Activated naive CD8-positive, alpha-beta T cell treated with anti-CD3 and anti-CD28 coated beads, Interleukin-2, amount 50 U/mL, for 24 hours (primary cell): ENCODE measurements at regions not wholly inside any gene's neighbourhood (a gene's known extent, or its start where the extent isn't known, plus 50 kb on each side); places are given as distances from the start of the nearest gene placed in this dataset.

Experiments
- ATAC-seq: fragments of 150-1000 bp; cut with Tn5 transposase; one replicate; pipeline ENCODE4 v1.10.0; 2021
- DNase-seq: peaks from one replicate; pipeline ENCODE4 v3.0.0; 2021
- H3K27ac Mint-ChIP-seq: one replicate; pipeline ENCODE4 v1.8.0; 2021; ENCODE audit warnings: mild to moderate bottlenecking, mixed read lengths
- H3K27me3 Mint-ChIP-seq: one replicate; pipeline ENCODE4 v1.8.0; 2021; ENCODE audit warnings: mixed read lengths
- H3K36me3 Mint-ChIP-seq: one replicate; pipeline ENCODE4 v1.8.0; 2021; ENCODE audit warnings: low read depth, mixed read lengths
- H3K4me1 Mint-ChIP-seq: one replicate; pipeline ENCODE4 v1.8.0; 2021; ENCODE audit warnings: mixed read lengths
- H3K4me3 Mint-ChIP-seq: one replicate; pipeline ENCODE4 v1.8.0; 2021; ENCODE audit warnings: mild to moderate bottlenecking, moderate library complexity, mixed read lengths
- H3K9me3 Mint-ChIP-seq: one replicate; pipeline ENCODE4 v1.8.0; 2021; ENCODE audit warnings: mixed read lengths

- Mint-ChIP-seq H3K36me3 (peaks cover 17% of the 10 kb centered on the region), H3K27ac (no peak overlapping the region), H3K9me3 (peaks cover 14% of the 10 kb centered on the region), H3K27me3 (no peaks in the 10 kb centered on the region), H3K4me1 (peaks cover 2% of the 10 kb centered on the region), H3K4me3 (no peak overlapping the region)
- no peak for DNase-seq
- no peak for ATAC-seq
These were observed 227.2 kb downstream of the BRD1 start for GRCh38 chr22:49600468-49600867.

- no peak for ATAC-seq
- Mint-ChIP-seq H3K4me3 (no peak overlapping the region), H3K27me3 (no peaks in the 10 kb centered on the region)
These were observed 227.8 kb downstream of the BRD1 start for GRCh38 chr22:49599691-49600455.

GRCh38 chr22:49599039-49599438, 228.6 kb downstream of the BRD1 start:
- no peak for ATAC-seq
- Mint-ChIP-seq H3K27me3 (no peaks in the 10 kb centered on the region), H3K4me1 (peaks cover 2% of the 10 kb centered on the region), H3K27ac (no peak overlapping the region), H3K9me3 (no peaks in the 10 kb centered on the region), H3K4me3 (no peak overlapping the region), H3K36me3 (peaks cover 9% of the 10 kb centered on the region)
- DNase-seq, result no peak

More at GRCh38 chr22:49599691-49600455, 227.8 kb downstream of the BRD1 start:
- Mint-ChIP-seq H3K27ac (no peak overlapping the region), H3K9me3 (peaks cover 8% of the 10 kb centered on the region), H3K4me1 (peaks cover 2% of the 10 kb centered on the region), H3K36me3 (peaks cover 16% of the 10 kb centered on the region)
- no peak for DNase-seq

- Mint-ChIP-seq H3K27ac (no peak overlapping the region), H3K27me3 (no peaks in the 10 kb centered on the region), H3K36me3 (peaks cover 2% of the 10 kb centered on the region), H3K4me3 (no peak overlapping the region), H3K9me3 (no peaks in the 10 kb centered on the region), H3K4me1 (peaks cover 2% of the 10 kb centered on the region)
- ATAC-seq (no peak), DNase-seq (no peak)
These were observed 229.3 kb downstream of the BRD1 start for GRCh38 chr22:49598338-49598737.

GRCh38 chr22:49597428-49598039, 230.1 kb downstream of the BRD1 start:
- no peaks in the 10 kb centered on the region for H3K27me3 Mint-ChIP-seq

GRCh38 chr22:49595465-49596078, 232.1 kb downstream of the BRD1 start:
- H3K27ac Mint-ChIP-seq, result no peak overlapping the region
- H3K9me3 Mint-ChIP-seq, result no peaks in the 10 kb centered on the region
- H3K36me3 Mint-ChIP-seq, result peaks cover 1% of the 10 kb centered on the region
- no peaks in the 10 kb centered on the region for H3K27me3 Mint-ChIP-seq
- no peak overlapping the region for H3K4me3 Mint-ChIP-seq
- H3K4me1 Mint-ChIP-seq, result no peaks in the 10 kb centered on the region
- ATAC-seq (no peak), DNase-seq (no peak)

More at GRCh38 chr22:49597428-49598039, 230.1 kb downstream of the BRD1 start:
- ATAC-seq (no peak), DNase-seq (no peak)
- peaks cover 2% of the 10 kb centered on the region for H3K4me1 Mint-ChIP-seq
- H3K36me3 Mint-ChIP-seq, result peaks cover 1% of the 10 kb centered on the region
- no peak overlapping the region for H3K27ac Mint-ChIP-seq
- no peaks in the 10 kb centered on the region for H3K9me3 Mint-ChIP-seq
- no peak overlapping the region for H3K4me3 Mint-ChIP-seq

- ATAC-seq, result no peak
- Mint-ChIP-seq H3K36me3 (peaks cover 1% of the 10 kb centered on the region), H3K27ac (no peak overlapping the region), H3K4me3 (no peak overlapping the region), H3K27me3 (no peaks in the 10 kb centered on the region), H3K9me3 (no peaks in the 10 kb centered on the region), H3K4me1 (no peaks in the 10 kb centered on the region)
- DNase-seq, result no peak
These were observed 233.6 kb downstream of the BRD1 start for GRCh38 chr22:49594078-49594477.

GRCh38 chr22:49593509-49593908, 234.2 kb downstream of the BRD1 start:
- Mint-ChIP-seq H3K27me3 (no peaks in the 10 kb centered on the region), H3K27ac (no peak overlapping the region), H3K36me3 (peaks cover 1% of the 10 kb centered on the region), H3K4me1 (peaks cover 2% of the 10 kb centered on the region), H3K9me3 (no peaks in the 10 kb centered on the region), H3K4me3 (no peak overlapping the region)
- DNase-seq, result no peak
- ATAC-seq, result no peak

- Mint-ChIP-seq H3K27me3 (no peaks in the 10 kb centered on the region), H3K9me3 (no peaks in the 10 kb centered on the region), H3K4me3 (no peak overlapping the region), H3K4me1 (peaks cover 2% of the 10 kb centered on the region), H3K36me3 (peaks cover 1% of the 10 kb centered on the region), H3K27ac (no peak overlapping the region)
- ATAC-seq, result no peak
- no peak for DNase-seq
These were observed 234.7 kb downstream of the BRD1 start for GRCh38 chr22:49592780-49593501.

GRCh38 chr22:49590851-49591445, 236.7 kb downstream of the BRD1 start:
- H3K9me3 Mint-ChIP-seq, result no peaks in the 10 kb centered on the region
- H3K4me1 Mint-ChIP-seq, result peaks cover 2% of the 10 kb centered on the region
- no peak overlapping the region for H3K4me3 Mint-ChIP-seq
- ATAC-seq (no peak), DNase-seq (no peak)
- no peaks in the 10 kb centered on the region for H3K27me3 Mint-ChIP-seq
- peaks cover 1% of the 10 kb centered on the region for H3K36me3 Mint-ChIP-seq
- no peak overlapping the region for H3K27ac Mint-ChIP-seq

GRCh38 chr22:49590381-49590780, 237.3 kb downstream of the BRD1 start:
- Mint-ChIP-seq H3K27me3 (no peaks in the 10 kb centered on the region), H3K36me3 (peaks cover 1% of the 10 kb centered on the region), H3K4me1 (peaks cover 2% of the 10 kb centered on the region), H3K4me3 (no peak overlapping the region), H3K9me3 (no peaks in the 10 kb centered on the region), H3K27ac (no peak overlapping the region)
- ATAC-seq (no peak), DNase-seq (no peak)

- Mint-ChIP-seq H3K36me3 (peaks cover 1% of the 10 kb centered on the region), H3K9me3 (no peaks in the 10 kb centered on the region), H3K4me3 (no peak overlapping the region), H3K27ac (no peak overlapping the region), H3K27me3 (no peaks in the 10 kb centered on the region), H3K4me1 (peaks cover 2% of the 10 kb centered on the region)
- ATAC-seq (no peak), DNase-seq (no peak)
These were observed 237.9 kb downstream of the BRD1 start for GRCh38 chr22:49589811-49590210.

- H3K27ac Mint-ChIP-seq, result no peak overlapping the region
- H3K4me1 Mint-ChIP-seq, result peaks cover 2% of the 10 kb centered on the region
- H3K36me3 Mint-ChIP-seq, result no peaks in the 10 kb centered on the region
- no peaks in the 10 kb centered on the region for H3K9me3 Mint-ChIP-seq
- H3K27me3 Mint-ChIP-seq, result no peaks in the 10 kb centered on the region
- DNase-seq (no peak), ATAC-seq (no peak)
- H3K4me3 Mint-ChIP-seq, result no peak overlapping the region
These were observed 238.4 kb downstream of the BRD1 start for GRCh38 chr22:49589301-49589700.

- H3K4me1 Mint-ChIP-seq, result peaks cover 2% of the 10 kb centered on the region
- H3K4me3 Mint-ChIP-seq, result no peak overlapping the region
- ATAC-seq (no peak), DNase-seq (no peak)
- no peak overlapping the region for H3K27ac Mint-ChIP-seq
- H3K27me3 Mint-ChIP-seq, result no peaks in the 10 kb centered on the region
- H3K36me3 Mint-ChIP-seq, result no peaks in the 10 kb centered on the region
- no peaks in the 10 kb centered on the region for H3K9me3 Mint-ChIP-seq
These were observed 238.9 kb downstream of the BRD1 start for GRCh38 chr22:49588739-49589138.
